GM12878 (cell line): ENCODE measurements at regions not wholly inside any gene's neighbourhood (a gene's known extent, or its start where the extent isn't known, plus 50 kb on each side); places are given as distances from the start of the nearest gene placed in this dataset.

ENCODE experiments used
- ATAC-seq: fragments of 200-7000 bp; cut with Tn5 transposase; 3 replicates; pipeline ENCODE4 v1.9.1; 2020; ENCODE audit warnings: mild to moderate bottlenecking, moderate library complexity
- BruUV-seq: library from RNA; stranded (reverse); fragments of 400-500 nt; replicated peaks from 2 replicates; lab custom pipeline; 2021; lab: Mats Ljungman, UMichigan
- CTCF ChIA-PET: fragments of 300-600 bp; sonication (Branson Sonifier 250); formaldehyde crosslinking; extraction: SDS; loops from one replicate; lab custom pipeline; 2021; ENCODE audit warnings: inconsistent platforms; lab: Yijun Ruan, JAX
- POLR2A ChIA-PET: fragments of 350-600 bp; formaldehyde crosslinking; extraction: SDS; loops from one replicate; lab custom pipeline; 2021; ENCODE audit warnings: inconsistent platforms; lab: Charles Lee
- RAD21 ChIA-PET: fragments of 300-600 bp; sonication (Branson Sonifier 250); formaldehyde crosslinking; loops from one replicate; lab custom pipeline; 2023; ENCODE audit warnings: antibody characterized with exemption; ENCODE audit not compliant: unreplicated experiment; lab: Charles Lee
- SMC1A ChIA-PET: fragments of 300-600 bp; sonication (Branson Sonifier 250); formaldehyde crosslinking; loops from one replicate; lab custom pipeline; 2023; ENCODE audit not compliant: unreplicated experiment, uncharacterized antibody; lab: Charles Lee
- DNase-seq: peaks from one replicate; pipeline ENCODE4 v3.0.0-alpha.2; 2011; ENCODE audit warnings: low read depth, low spot score
- FAIRE-seq: peaks from 3 replicates; lab custom pipeline; 2011; peaks lifted over from hg19 to GRCh38; lab: Jason Lieb, UNC
- H2AFZ ChIP-seq: 2 replicates; pipeline ENCODE4 v1.6.0; 2011; ENCODE audit warnings: low read depth, low read length, control low read depth; ENCODE audit not compliant: control insufficient read depth
- H3K27ac ChIP-seq: 2 replicates; pipeline ENCODE4 v1.5.1; 2011; ENCODE audit warnings: control low read depth; ENCODE audit not compliant: control insufficient read depth, insufficient read depth
- H3K27me3 ChIP-seq, 2 experiments: replicated peaks in 1 of 2; 2 replicates each; pipeline versions ENCODE4 v1.6.0 to v1.6.1; 2011; ENCODE audit warnings: low read length in 1 of 2; ENCODE audit not compliant: control insufficient read depth in 2 of 2, insufficient read depth in 2 of 2
- H3K36me3 ChIP-seq, 2 experiments: 2 replicates each; pipeline ENCODE4 v1.5.1; 2011; ENCODE audit warnings: low read length in 1 of 2; ENCODE audit not compliant: control insufficient read depth in 2 of 2, insufficient read depth in 2 of 2
- H3K4me1 ChIP-seq: 2 replicates; pipeline ENCODE4 v1.6.1; 2011; ENCODE audit warnings: mild to moderate bottlenecking, low read length, moderate library complexity, mixed read lengths; ENCODE audit not compliant: control insufficient read depth, insufficient read depth
- H3K4me2 ChIP-seq: 2 replicates; pipeline ENCODE4 v1.6.0; 2011; ENCODE audit warnings: control low read depth; ENCODE audit not compliant: control insufficient read depth, insufficient read depth
- H3K4me3 ChIP-seq: fragments of 200-600 bp; sonication (generic); 2 replicates; pipeline ENCODE4 v1.5.1; 2016
- H3K79me2 ChIP-seq: 2 replicates; pipeline ENCODE4 v1.6.0; 2011; ENCODE audit warnings: low read length; ENCODE audit not compliant: control insufficient read depth, insufficient read depth
- H3K9ac ChIP-seq: 2 replicates; pipeline ENCODE4 v1.8.0; 2011; ENCODE audit warnings: low read length, control low read depth, mixed read lengths; ENCODE audit not compliant: control insufficient read depth, insufficient read depth
- H3K9me3 ChIP-seq: replicated peaks from 3 replicates; pipeline ENCODE4 v1.5.1; 2011; ENCODE audit warnings: mild to moderate bottlenecking, low read length; ENCODE audit not compliant: control insufficient read depth, insufficient read depth
- H4K20me1 ChIP-seq: 2 replicates; pipeline ENCODE4 v1.6.0; 2011; ENCODE audit not compliant: control insufficient read depth, insufficient read depth
- BCL11A ChIP-seq: IDR thresholded peaks from 2 replicates; pipeline ENCODE4 v1.6.1; 2011; ENCODE audit warnings: low read depth, low read length
- CBFB ChIP-seq: IDR thresholded peaks from 2 replicates; pipeline ENCODE4 v1.6.1; 2016; ENCODE audit warnings: antibody characterized with exemption, low read depth
- CHD1 ChIP-seq: IDR thresholded peaks from 2 replicates; pipeline ENCODE4 v1.6.1; 2012; ENCODE audit warnings: low read depth, low read length, improper control_type of control experiment
- CHD4 ChIP-seq: fragments of 200-600 bp; sonication (generic); IDR thresholded peaks from 2 replicates; pipeline ENCODE4 v1.6.1; 2016; ENCODE audit warnings: mild to moderate bottlenecking
- E2F4 ChIP-seq: IDR thresholded peaks from 2 replicates; pipeline ENCODE4 v1.6.1; 2012; ENCODE audit warnings: low read depth, low read length, improper control_type of control experiment
- EED ChIP-seq: sonication (generic); IDR thresholded peaks from 2 replicates; pipeline ENCODE4 v1.6.1; 2016; ENCODE audit warnings: antibody characterized with exemption, low read depth
- HDAC2 ChIP-seq: fragments of 200-600 bp; sonication (generic); IDR thresholded peaks from 2 replicates; pipeline ENCODE4 v1.6.1; 2017
- HDGF ChIP-seq: fragments of 450-650 bp; IDR thresholded peaks from 2 replicates; pipeline ENCODE4 v1.6.1; 2016; ENCODE audit warnings: antibody characterized with exemption
- KLF5 ChIP-seq: fragments of 450-650 bp; IDR thresholded peaks from 2 replicates; pipeline ENCODE4 v1.6.1; 2014; ENCODE audit warnings: mild to moderate bottlenecking; ENCODE audit not compliant: partially characterized antibody
- PAX8 ChIP-seq: fragments of 450-650 bp; IDR thresholded peaks from 2 replicates; pipeline ENCODE4 v1.6.1; 2017; ENCODE audit warnings: mild to moderate bottlenecking, moderate library complexity
- RAD51 ChIP-seq: fragments of 450-650 bp; IDR thresholded peaks from 2 replicates; pipeline ENCODE4 v1.6.1; 2016; ENCODE audit warnings: moderate library complexity, mild to moderate bottlenecking, inconsistent platforms
- REST ChIP-seq: IDR thresholded peaks from 2 replicates; pipeline ENCODE4 v1.6.1; 2012; ENCODE audit warnings: mild to moderate bottlenecking, low read depth, low read length
- SIX5 ChIP-seq: IDR thresholded peaks from 2 replicates; pipeline ENCODE4 v1.6.1; 2011; ENCODE audit warnings: mild to moderate bottlenecking, low read depth, low read length, moderate library complexity; ENCODE audit not compliant: severe bottlenecking
- SREBF2 ChIP-seq: IDR thresholded peaks from 2 replicates; pipeline ENCODE4 v1.6.1; 2012; ENCODE audit warnings: mild to moderate bottlenecking, low read length
- SUPT20H ChIP-seq: IDR thresholded peaks from 2 replicates; pipeline ENCODE4 v1.6.1; 2011; ENCODE audit warnings: low read depth, mild to moderate bottlenecking, low read length, moderate library complexity, borderline replicate concordance; ENCODE audit not compliant: control insufficient read depth
- in situ Hi-C: fragments of 300-500 bp; cut with MboI; formaldehyde crosslinking; loops from 9 replicates; pipeline ENCODE4 v1.14.3; 2018; ENCODE audit warnings: mixed read lengths
- intact Hi-C: fragments of 100-400 bp; cut with micrococcal nuclease; formaldehyde crosslinking; loops from one replicate; pipeline ENCODE4 v1.14.2; 2022; ENCODE audit not compliant: unreplicated experiment

GRCh38 chr2:226589043-226589442 lies 210.6 kb downstream of the IRS1 start:
- Histone ChIP-seq H3K27ac (no peak overlapping the region), H3K9ac (no peak overlapping the region), H2AFZ (no peak overlapping the region), H3K36me3 (no peaks in the 10 kb centered on the region), H4K20me1 (no peaks in the 10 kb centered on the region; the same call in 1 of the 2 replicates), H3K4me3 (no peak overlapping the region), H3K4me2 (no peak overlapping the region), H3K4me1 (no peaks in the 10 kb centered on the region), H3K9me3 (no peaks in the 10 kb centered on the region), H3K79me2 (no peaks in the 10 kb centered on the region), H3K27me3 (no peaks in the 10 kb centered on the region)
- FAIRE-seq, result no peak
- intact Hi-C loops, result no loop called here
- TF ChIP-seq HDGF (no peak), PAX8 (no peak), REST (no peak), CBFB (no peak), EED (no peak), SUPT20H (no peak), CHD4 (no peak), SIX5 (no peak), HDAC2 (no peak), RAD51 (no peak), KLF5 (no peak), BCL11A (no peak), E2F4 (no peak), CHD1 (no peak), SREBF2 (no peak)
- BruUV-seq, result no TSS peak
- DNase-seq, result no peak
- ATAC-seq, result no peak
- in situ Hi-C loops, result no loop called here
- ChIA-PET POLR2A (no interaction called here), CTCF (interaction anchor here (0.7 kb wide), 2 partner anchors 852 to 1518 kb away, joined by 3 read pairs; no protein-coding TSS in a partner anchor), SMC1A (no interaction called here), RAD21 (no interaction called here)
